ENCODE measurements at regions not wholly inside any gene's neighbourhood (a gene's known extent, or its start where the extent isn't known, plus 50 kb on each side); places are given as distances from the start of the nearest gene placed in this dataset.

DNA sequence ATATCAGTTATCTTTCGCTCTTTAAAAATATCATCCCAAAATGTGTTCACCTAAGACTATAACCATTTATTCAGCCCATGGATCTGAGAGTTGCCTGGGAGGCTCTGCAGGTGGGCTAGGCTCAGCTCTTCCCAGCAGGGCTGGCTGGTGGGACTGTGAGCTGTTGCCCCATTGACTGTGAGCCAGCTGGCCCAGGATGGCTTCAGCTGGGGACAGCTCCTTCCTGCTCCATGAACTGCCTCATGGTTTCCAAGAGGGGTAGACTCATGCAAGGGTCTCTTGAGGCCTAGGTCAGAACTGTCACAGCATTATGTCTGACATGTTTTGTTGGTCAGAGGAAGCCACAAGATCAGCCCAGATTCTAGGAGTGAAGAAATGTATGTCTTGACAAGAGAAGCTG lies 114.1 kb upstream of the E2F7 start:
- no peak overlapping the region for H2AK5ac ChIP-seq (ENCODE audit: insufficient read length, low read length)
- no peak overlapping the region for H2AFZ ChIP-seq (ENCODE audit: low read length)
- H3K9me3 ChIP-seq (ENCODE audit: control insufficient read depth, low read depth, low read length) = no peaks in the 10 kb centered on the region
- Mint-ChIP-seq H3K4me3 (peak overlapping the region in 1 of 2 experiments; percentile 7; a peak in 1 of 5 replicates), H3K9me3 (peaks cover 7 to 16% of the 10 kb centered on the region in 2 experiments; a peak in 4 of 5 replicates), H3K4me1 (peaks cover 0 to 6% of the 10 kb centered on the region in 2 experiments; a peak in 2 of 4 replicates), H3K36me3 (ENCODE audit: insufficient read depth in 1 of 3, low read depth in 3 of 3) (peaks cover 4 to 22% (median 11%) of the 10 kb centered on the region in 3 experiments; a peak in 6 of 7 replicates), H3K27ac (peak overlapping the region in 1 of 3 experiments; percentile 40; a peak in 1 of 7 replicates), H3K27me3 (ENCODE audit: low read depth) (no peaks in the 10 kb centered on the region)
- TF ChIP-seq, protein P1, sequence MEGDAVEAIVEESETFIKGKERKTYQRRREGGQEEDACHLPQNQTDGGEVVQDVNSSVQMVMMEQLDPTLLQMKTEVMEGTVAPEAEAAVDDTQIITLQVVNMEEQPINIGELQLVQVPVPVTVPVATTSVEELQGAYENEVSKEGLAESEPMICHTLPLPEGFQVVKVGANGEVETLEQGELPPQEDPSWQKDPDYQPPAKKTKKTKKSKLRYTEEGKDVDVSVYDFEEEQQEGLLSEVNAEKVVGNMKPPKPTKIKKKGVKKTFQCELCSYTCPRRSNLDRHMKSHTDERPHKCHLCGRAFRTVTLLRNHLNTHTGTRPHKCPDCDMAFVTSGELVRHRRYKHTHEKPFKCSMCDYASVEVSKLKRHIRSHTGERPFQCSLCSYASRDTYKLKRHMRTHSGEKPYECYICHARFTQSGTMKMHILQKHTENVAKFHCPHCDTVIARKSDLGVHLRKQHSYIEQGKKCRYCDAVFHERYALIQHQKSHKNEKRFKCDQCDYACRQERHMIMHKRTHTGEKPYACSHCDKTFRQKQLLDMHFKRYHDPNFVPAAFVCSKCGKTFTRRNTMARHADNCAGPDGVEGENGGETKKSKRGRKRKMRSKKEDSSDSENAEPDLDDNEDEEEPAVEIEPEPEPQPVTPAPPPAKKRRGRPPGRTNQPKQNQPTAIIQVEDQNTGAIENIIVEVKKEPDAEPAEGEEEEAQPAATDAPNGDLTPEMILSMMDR (conservative IDR thresholded peaks at IDR 0.05) = no peak
- no peaks in the 10 kb centered on the region for H3K79me1 ChIP-seq (ENCODE audit: insufficient read depth, low read depth, low read length, poor library complexity, severe bottlenecking)
- peak overlapping the region; percentile 94 for H2BK12ac ChIP-seq (ENCODE audit: insufficient read length, low read depth, low read length)
- no peak overlapping the region for H3T11ph ChIP-seq (ENCODE audit: low read length)
- no peak overlapping the region for H3K4me2 ChIP-seq (ENCODE audit: insufficient read depth, insufficient read length, low read length)
- no peak overlapping the region for H4K91ac ChIP-seq (ENCODE audit: insufficient read length, low read depth, low read length)
- H3K56ac ChIP-seq (ENCODE audit: insufficient read length, low read depth, low read length) = no peak overlapping the region
- no CpG with 5 or more reads among the region's 1 CpG for WGBS (ENCODE audit: extremely low coverage, insufficient read length, low lambda C conversion rate)
- 0 out of 2 replicates have a peak overlapping the region, but pooled peaks have one; percentile 56 for H3K14ac ChIP-seq (ENCODE audit: insufficient read depth, low read length)
- H4K20me1 ChIP-seq (ENCODE audit: control insufficient read depth, insufficient read depth, insufficient read length) = no peaks in the 10 kb centered on the region
- no peak overlapping the region; the same call in 1 of the 2 replicates for H2BK15ac ChIP-seq (ENCODE audit: low read depth, low read length)
- no peak overlapping the region for H4K8ac ChIP-seq (replicated peaks; ENCODE audit: insufficient read length, low read depth, low read length)
- H3K23ac ChIP-seq (ENCODE audit: insufficient read length, low read depth, low read length) = no peak overlapping the region
- no peak overlapping the region for H2BK20ac ChIP-seq (ENCODE audit: low read depth, low read length, poor library complexity, severe bottlenecking)
- H3K4me1 ChIP-seq (ENCODE audit: insufficient read depth, low read length) = no peaks in the 10 kb centered on the region
- no peak overlapping the region for H4K5ac ChIP-seq (ENCODE audit: insufficient read length, low read depth, low read length)
- peak overlapping the region; percentile 72 for H2BK5ac ChIP-seq (ENCODE audit: insufficient read length, low read length)
- DNase-seq = peak; percentile 61
- no peaks in the 10 kb centered on the region for H3K27me3 ChIP-seq (ENCODE audit: insufficient read depth, low read length)
- peak overlapping the region; percentile 17 for H3K18ac ChIP-seq (ENCODE audit: insufficient read length, low read depth, low read length)
- no peak overlapping the region for H2BK120ac ChIP-seq (ENCODE audit: low read depth, low read length, poor library complexity, severe bottlenecking)
- no peak overlapping the region for H3K27ac ChIP-seq (ENCODE audit: insufficient read length, low read depth, low read length)
- no peak overlapping the region for H3K4ac ChIP-seq (ENCODE audit: low read depth, low read length)
- no peaks in the 10 kb centered on the region for H3K23me2 ChIP-seq (ENCODE audit: insufficient read length, low read depth, low read length, poor library complexity, severe bottlenecking)
- no peak overlapping the region for H3K9ac ChIP-seq (ENCODE audit: extremely low read depth, insufficient read length, low read length)
- no peaks in the 10 kb centered on the region for H3K79me2 ChIP-seq (ENCODE audit: insufficient read depth, low read length)
